GM21529 (cell line): ENCODE measurements at regions not wholly inside any gene's neighbourhood (a gene's known extent, or its start where the extent isn't known, plus 50 kb on each side); places are given as distances from the start of the nearest gene placed in this dataset.
A peak's percentile ranks its signal among the peaks of the same experiment; 100 is the strongest.
"Not testable (repeated sequence)": the region's sequence is repeated elsewhere in the genome, so short reads cannot be mapped to it uniquely, and the experiment has no call there.

ENCODE experiments used
- ATAC-seq: cut with Tn5 transposase; IDR thresholded peaks from one replicate; pipeline ENCODE4 v1.9.1; 2021; ENCODE audit not compliant: unreplicated experiment

- ATAC-seq, result no peak
Observed at GRCh38 chr4:38413524-38414341, 250.3 kb upstream of the KLF3 start.

GRCh38 chr4:38414410-38414809 lies 249.6 kb upstream of the KLF3 start:
- ATAC-seq, result no peak

- ATAC-seq, result no peak
Observed at GRCh38 chr4:38415682-38416081, 248.3 kb upstream of the KLF3 start.

- ATAC-seq, result no peak
Observed at GRCh38 chr4:38416450-38417014, 247.5 kb upstream of the KLF3 start.

GRCh38 chr4:38420254-38420653 lies 243.7 kb upstream of the KLF3 start:
- not testable (repeated sequence) for ATAC-seq

- ATAC-seq, result no peak
Observed at GRCh38 chr4:38422850-38423249, 241.1 kb upstream of the KLF3 start.

- ATAC-seq, result no peak
Observed at GRCh38 chr4:38424151-38424871, 239.7 kb upstream of the KLF3 start.

- no peak for ATAC-seq
Observed at GRCh38 chr4:38426532-38426931, 237.5 kb upstream of the KLF3 start.

GRCh38 chr4:38430841-38431240 lies 233.2 kb upstream of the KLF3 start:
- ATAC-seq, result no peak

GRCh38 chr4:38442073-38442788 lies 221.8 kb upstream of the KLF3 start:
- ATAC-seq, result no peak

GRCh38 chr4:38449506-38450174 lies 214.4 kb upstream of the KLF3 start:
- ATAC-seq, result no peak

GRCh38 chr4:38452009-38452408 lies 212.0 kb upstream of the KLF3 start:
- ATAC-seq, result no peak

- ATAC-seq, result no peak
Observed at GRCh38 chr4:38452542-38452941, 211.5 kb upstream of the KLF3 start.

GRCh38 chr4:38453253-38453881 lies 210.6 kb upstream of the KLF3 start:
- no peak for ATAC-seq

GRCh38 chr4:38454284-38454683 lies 209.7 kb upstream of the KLF3 start:
- ATAC-seq, result no peak

GRCh38 chr4:38455092-38455862 lies 208.7 kb upstream of the KLF3 start:
- ATAC-seq, result peak; percentile 86

GRCh38 chr4:38456096-38456495 lies 207.9 kb upstream of the KLF3 start:
- no peak for ATAC-seq

GRCh38 chr4:38461342-38461741 lies 202.7 kb upstream of the KLF3 start:
- ATAC-seq, result no peak

GRCh38 chr4:38462367-38463055 lies 201.5 kb upstream of the KLF3 start:
- no peak for ATAC-seq
